CD4-positive, CD25-positive, alpha-beta regulatory T cell (primary cell): ENCODE measurements at regions not wholly inside any gene's neighbourhood (a gene's known extent, or its start where the extent isn't known, plus 50 kb on each side); places are given as distances from the start of the nearest gene placed in this dataset.

Source experiments
- ATAC-seq, 2 donors: fragments of 150-1000 bp; cut with Tn5 transposase; one replicate each; pipeline ENCODE4 v1.10.0; 2021; ENCODE audit warnings: low read depth in 2 of 2, moderate number of reproducible peaks in 2 of 2, moderate library complexity in 1 of 2
- DNase-seq, 3 donors: peaks; one replicate each; pipeline versions ENCODE4 v3.0.0 to v3.0.0-alpha.2; 2012 to 2022; ENCODE audit warnings: mixed read lengths in 1 of 3
- H3K27ac ChIP-seq: one replicate; pipeline ENCODE4 v1.7.0; 2013; ENCODE audit warnings: mild to moderate bottlenecking, low read length; ENCODE audit not compliant: insufficient read depth, poor library complexity, severe bottlenecking
- H3K27me3 ChIP-seq: one replicate; pipeline ENCODE4 v1.7.0; 2013; ENCODE audit warnings: low read length; ENCODE audit not compliant: control insufficient read depth, insufficient read depth
- H3K36me3 ChIP-seq: one replicate; pipeline ENCODE4 v1.7.0; 2013; ENCODE audit warnings: mild to moderate bottlenecking, low read length, moderate library complexity; ENCODE audit not compliant: control insufficient read depth, insufficient read depth
- H3K4me1 ChIP-seq: 2 replicates; pipeline ENCODE4 v1.7.0; 2013; ENCODE audit warnings: mild to moderate bottlenecking, low read length; ENCODE audit not compliant: insufficient read depth, control insufficient read depth, poor library complexity, severe bottlenecking
- H3K4me3 ChIP-seq: one replicate; pipeline ENCODE4 v1.7.0; 2013; ENCODE audit warnings: low read depth, mild to moderate bottlenecking, low read length, moderate library complexity
- H3K9me3 ChIP-seq, 2 experiments: 1 replicate in 1 of 2; 2 replicates in 1 of 2; pipeline ENCODE4 v1.7.0; 2013; ENCODE audit warnings: low read length in 2 of 2, mild to moderate bottlenecking in 1 of 2, moderate library complexity in 1 of 2; ENCODE audit not compliant: control insufficient read depth in 2 of 2
- H3K27ac Mint-ChIP-seq, 3 donors: one replicate each; pipeline ENCODE4 v1.8.0; 2020 to 2022; ENCODE audit warnings: mild to moderate bottlenecking in 3 of 3, mixed read lengths in 3 of 3, moderate library complexity in 2 of 3
- H3K27me3 Mint-ChIP-seq: one replicate; pipeline ENCODE4 v1.8.0; 2022; ENCODE audit warnings: mild to moderate bottlenecking, mixed read lengths
- H3K36me3 Mint-ChIP-seq: one replicate; pipeline ENCODE4 v1.8.0; 2020; ENCODE audit warnings: mixed read lengths
- H3K4me1 Mint-ChIP-seq, 4 donors: one replicate each; pipeline ENCODE4 v1.8.0; 2020 to 2022; ENCODE audit warnings: mixed read lengths in 4 of 4, mild to moderate bottlenecking in 1 of 4
- H3K4me3 Mint-ChIP-seq, 4 donors: one replicate each; pipeline ENCODE4 v1.8.0; 2020 to 2022; ENCODE audit warnings: mild to moderate bottlenecking in 4 of 4, mixed read lengths in 4 of 4, moderate library complexity in 3 of 4
- H3K9me3 Mint-ChIP-seq, 7 donors: one replicate each; pipeline ENCODE4 v1.8.0; 2020 to 2022; ENCODE audit warnings: mixed read lengths in 7 of 7, mild to moderate bottlenecking in 3 of 7, moderate library complexity in 2 of 7

- no peak for ATAC-seq
- H3K4me3 ChIP-seq = no peak overlapping the region
- H3K27ac ChIP-seq = no peak overlapping the region
- no peaks in the 10 kb centered on the region for H3K4me1 Mint-ChIP-seq
- no peaks in the 10 kb centered on the region for H3K4me1 ChIP-seq
- H3K36me3 ChIP-seq = no peaks in the 10 kb centered on the region
- no peaks in the 10 kb centered on the region for H3K27me3 Mint-ChIP-seq
- no peak overlapping the region for H3K4me3 Mint-ChIP-seq
- no peak for DNase-seq
- no peaks in the 10 kb centered on the region for H3K36me3 Mint-ChIP-seq
- H3K27ac Mint-ChIP-seq = no peak overlapping the region
- H3K9me3 Mint-ChIP-seq = peaks cover 3 to 17% (median 9%) of the 10 kb centered on the region in 7 donors
- no peaks in the 10 kb centered on the region for H3K27me3 ChIP-seq
- H3K9me3 ChIP-seq = peaks cover 2 to 16% of the 10 kb centered on the region in 2 experiments
These were observed 127.0 kb downstream of the PCDH7 start for GRCh38 chr4:30847167-30847566.

- Histone ChIP-seq H3K4me1 (no peaks in the 10 kb centered on the region), H3K27ac (no peak overlapping the region), H3K9me3 (peaks cover 2 to 16% of the 10 kb centered on the region in 2 experiments), H3K27me3 (no peaks in the 10 kb centered on the region), H3K36me3 (no peaks in the 10 kb centered on the region), H3K4me3 (no peak overlapping the region)
- H3K36me3 Mint-ChIP-seq = no peaks in the 10 kb centered on the region
- H3K4me1 Mint-ChIP-seq = no peaks in the 10 kb centered on the region
- H3K27ac Mint-ChIP-seq = no peak overlapping the region
- H3K9me3 Mint-ChIP-seq = peaks cover 0 to 22% (median 6%) of the 10 kb centered on the region in 7 donors
- no peak for DNase-seq
- ATAC-seq = no peak
- no peak overlapping the region for H3K4me3 Mint-ChIP-seq
- H3K27me3 Mint-ChIP-seq = no peaks in the 10 kb centered on the region
These were observed 127.8 kb downstream of the PCDH7 start for GRCh38 chr4:30847958-30848357.

- no peaks in the 10 kb centered on the region for H3K36me3 Mint-ChIP-seq
- no peaks in the 10 kb centered on the region for H3K27me3 Mint-ChIP-seq
- H3K27ac Mint-ChIP-seq = no peak overlapping the region
- peaks cover 2 to 16% of the 10 kb centered on the region in 2 experiments for H3K9me3 ChIP-seq
- no peak overlapping the region for H3K4me3 ChIP-seq
- peaks cover 2 to 38% (median 6%) of the 10 kb centered on the region in 7 donors for H3K9me3 Mint-ChIP-seq
- no peaks in the 10 kb centered on the region for H3K36me3 ChIP-seq
- H3K27me3 ChIP-seq = no peaks in the 10 kb centered on the region
- DNase-seq (no peak), ATAC-seq (no peak)
- H3K27ac ChIP-seq = no peak overlapping the region
- no peaks in the 10 kb centered on the region for H3K4me1 Mint-ChIP-seq
- H3K4me1 ChIP-seq = no peaks in the 10 kb centered on the region
- no peak overlapping the region for H3K4me3 Mint-ChIP-seq
These were observed 134.4 kb downstream of the PCDH7 start for GRCh38 chr4:30854531-30854930.

- no peaks in the 10 kb centered on the region for H3K27me3 Mint-ChIP-seq
- H3K9me3 Mint-ChIP-seq = peaks cover 2 to 32% (median 5%) of the 10 kb centered on the region in 7 donors
- peaks cover 2 to 12% of the 10 kb centered on the region in 2 experiments for H3K9me3 ChIP-seq
- no peaks in the 10 kb centered on the region for H3K36me3 ChIP-seq
- no peak for ATAC-seq
- H3K4me1 Mint-ChIP-seq = no peaks in the 10 kb centered on the region
- H3K27ac ChIP-seq = no peak overlapping the region
- H3K4me1 ChIP-seq = no peaks in the 10 kb centered on the region
- H3K4me3 ChIP-seq = no peak overlapping the region
- no peak overlapping the region for H3K4me3 Mint-ChIP-seq
- H3K27me3 ChIP-seq = no peaks in the 10 kb centered on the region
- no peaks in the 10 kb centered on the region for H3K36me3 Mint-ChIP-seq
- H3K27ac Mint-ChIP-seq = no peak overlapping the region
- no peak for DNase-seq
These were observed 135.1 kb downstream of the PCDH7 start for GRCh38 chr4:30855232-30855631.

GRCh38 chr4:30856795-30857564, 136.8 kb downstream of the PCDH7 start:
- Mint-ChIP-seq H3K27me3 (no peaks in the 10 kb centered on the region), H3K9me3 (peaks cover 2 to 32% (median 4%) of the 10 kb centered on the region in 7 donors), H3K4me1 (no peaks in the 10 kb centered on the region), H3K36me3 (no peaks in the 10 kb centered on the region), H3K27ac (no peak overlapping the region), H3K4me3 (no peak overlapping the region)
- H3K4me1 ChIP-seq = no peaks in the 10 kb centered on the region
- H3K4me3 ChIP-seq = no peak overlapping the region
- no peak for ATAC-seq
- H3K36me3 ChIP-seq = no peaks in the 10 kb centered on the region
- no peaks in the 10 kb centered on the region for H3K27me3 ChIP-seq
- DNase-seq = no peak
- H3K9me3 ChIP-seq = no peaks in the 10 kb centered on the region
- no peak overlapping the region for H3K27ac ChIP-seq

GRCh38 chr4:30860978-30861377, 140.8 kb downstream of the PCDH7 start:
- H3K4me3 ChIP-seq = no peak overlapping the region
- Mint-ChIP-seq H3K27ac (no peak overlapping the region), H3K4me1 (no peaks in the 10 kb centered on the region), H3K4me3 (no peak overlapping the region), H3K27me3 (no peaks in the 10 kb centered on the region), H3K36me3 (no peaks in the 10 kb centered on the region), H3K9me3 (peaks cover 0 to 24% (median 3%) of the 10 kb centered on the region in 7 donors)
- H3K4me1 ChIP-seq = no peaks in the 10 kb centered on the region
- H3K36me3 ChIP-seq = no peaks in the 10 kb centered on the region
- H3K27me3 ChIP-seq = no peaks in the 10 kb centered on the region
- no peaks in the 10 kb centered on the region for H3K9me3 ChIP-seq
- DNase-seq (no peak), ATAC-seq (no peak)
- H3K27ac ChIP-seq = no peak overlapping the region

- DNase-seq (no peak), ATAC-seq (no peak)
- no peaks in the 10 kb centered on the region for H3K9me3 ChIP-seq
- no peak overlapping the region for H3K27ac Mint-ChIP-seq
- H3K4me3 Mint-ChIP-seq = no peak overlapping the region
- H3K36me3 ChIP-seq = no peaks in the 10 kb centered on the region
- H3K27ac ChIP-seq = no peak overlapping the region
- no peaks in the 10 kb centered on the region for H3K4me1 ChIP-seq
- H3K27me3 ChIP-seq = no peaks in the 10 kb centered on the region
- no peak overlapping the region for H3K4me3 ChIP-seq
- no peaks in the 10 kb centered on the region for H3K27me3 Mint-ChIP-seq
- peaks cover 0 to 25% (median 3%) of the 10 kb centered on the region in 7 donors for H3K9me3 Mint-ChIP-seq
- no peaks in the 10 kb centered on the region for H3K36me3 Mint-ChIP-seq
- no peaks in the 10 kb centered on the region for H3K4me1 Mint-ChIP-seq
These were observed 142.0 kb downstream of the PCDH7 start for GRCh38 chr4:30862196-30862595.

- Mint-ChIP-seq H3K9me3 (peaks cover 0 to 22% (median 3%) of the 10 kb centered on the region in 7 donors), H3K4me1 (no peaks in the 10 kb centered on the region), H3K27me3 (no peaks in the 10 kb centered on the region), H3K4me3 (no peak overlapping the region), H3K27ac (no peak overlapping the region), H3K36me3 (no peaks in the 10 kb centered on the region)
- ATAC-seq = no peak
- no peak for DNase-seq
- no peak overlapping the region for H3K4me3 ChIP-seq
- no peak overlapping the region for H3K27ac ChIP-seq
- no peaks in the 10 kb centered on the region for H3K36me3 ChIP-seq
- no peaks in the 10 kb centered on the region for H3K4me1 ChIP-seq
- no peaks in the 10 kb centered on the region for H3K9me3 ChIP-seq
- H3K27me3 ChIP-seq = no peaks in the 10 kb centered on the region
These were observed 142.9 kb downstream of the PCDH7 start for GRCh38 chr4:30863021-30863420.
